Ishikawa (cell line): ENCODE measurements at regions not wholly inside any gene's neighbourhood (a gene's known extent, or its start where the extent isn't known, plus 50 kb on each side); places are given as distances from the start of the nearest gene placed in this dataset.

Source experiments
- TEAD4 ChIP-seq: IDR thresholded peaks from 2 replicates; pipeline ENCODE4 v1.6.1; 2012
- ZBTB7A ChIP-seq: IDR thresholded peaks from 2 replicates; pipeline ENCODE4 v1.6.1; 2012; ENCODE audit warnings: low read depth

- TF ChIP-seq TEAD4 (no peak), ZBTB7A (no peak)
Measured at GRCh38 chr19:5289060-5289990, 51.3 kb downstream of the PTPRS start.
